ENCODE measurements at regions not wholly inside any gene's neighbourhood (a gene's known extent, or its start where the extent isn't known, plus 50 kb on each side); places are given as distances from the start of the nearest gene placed in this dataset.

- Histone ChIP-seq H3K27ac (ENCODE audit: low read length) (no peak overlapping the region), H3K9me3 (ENCODE audit: low read length) (no peaks in the 10 kb centered on the region), H3K4me2 (ENCODE audit: low read length) (no peak overlapping the region), H3F3A (ENCODE audit: low read length, unreplicated experiment) (no peaks in the 10 kb centered on the region), H3K9me2 (replicated peaks; ENCODE audit: low read length) (no peaks in the 10 kb centered on the region), H3K9ac (ENCODE audit: low read length) (no peak overlapping the region), H3K36me3 (ENCODE audit: low read depth, low read length) (no peaks in the 10 kb centered on the region), H3K4me3 (ENCODE audit: low read length) (no peak overlapping the region), H3K4me1 (ENCODE audit: insufficient read depth, low read length) (peaks cover 26% of the 10 kb centered on the region), H3K79me2 (ENCODE audit: low read length) (no peaks in the 10 kb centered on the region), H4K20me1 (ENCODE audit: low read length) (no peaks in the 10 kb centered on the region), H2AFZ (ENCODE audit: low read length) (no peak overlapping the region), H3K27me3 (ENCODE audit: low read length) (no peaks in the 10 kb centered on the region)
- TF ChIP-seq EZH2 (IDR thresholded peaks at IDR 0.05; ENCODE audit: low read length, unreplicated experiment): no peak
- TF ChIP-seq EZH2phosphoT487 (IDR thresholded peaks at IDR 0.05; ENCODE audit: borderline replicate concordance, low read length): no peak
- no peak for TF ChIP-seq CTCF (conservative IDR thresholded peaks at IDR 0.05; ENCODE audit: low read depth, low read length)
- intact Hi-C loops (cut with micrococcal nuclease): loop anchor here (5.0 kb wide), 1 partner anchor 43 kb away; no protein-coding TSS in a partner anchor
- no peak for DNase-seq
- no peak for ATAC-seq
- ChIA-PET CTCF (no interaction called here), POLR2A (ENCODE audit: unreplicated experiment) (no interaction called here)
- BruUV-seq (replicated peaks): no TSS peak
These were observed 70.1 kb upstream of the STAM2 start for GRCh38 chr2:152245653-152246052.

GRCh38 chr2:152246686-152247336, 71.2 kb upstream of the STAM2 start:
- H3K9me3 ChIP-seq (ENCODE audit: low read length): no peaks in the 10 kb centered on the region
- H4K20me1 ChIP-seq (ENCODE audit: low read length): no peaks in the 10 kb centered on the region
- POLR2A ChIA-PET (ENCODE audit: unreplicated experiment): no interaction called here
- no peaks in the 10 kb centered on the region for H3K36me3 ChIP-seq (ENCODE audit: low read depth, low read length)
- no TSS peak for BruUV-seq (replicated peaks)
- ATAC-seq: peak; percentile 31
- TF ChIP-seq EZH2 (IDR thresholded peaks at IDR 0.05; ENCODE audit: low read length, unreplicated experiment): no peak
- TF ChIP-seq CTCF (conservative IDR thresholded peaks at IDR 0.05; ENCODE audit: low read depth, low read length): no peak
- DNase-seq: peak; percentile 17
- no peaks in the 10 kb centered on the region for H3K79me2 ChIP-seq (ENCODE audit: low read length)
- no peaks in the 10 kb centered on the region for H3F3A ChIP-seq (ENCODE audit: low read length, unreplicated experiment)
- CTCF ChIA-PET: no interaction called here
- H3K4me2 ChIP-seq (ENCODE audit: low read length): peak overlapping the region; percentile 68
- no peaks in the 10 kb centered on the region for H3K9me2 ChIP-seq (replicated peaks; ENCODE audit: low read length)
- H3K27ac ChIP-seq (ENCODE audit: low read length): peak overlapping the region; percentile 76
- H2AFZ ChIP-seq (ENCODE audit: low read length): no peak overlapping the region
- peaks cover 15% of the 10 kb centered on the region for H3K4me1 ChIP-seq (ENCODE audit: insufficient read depth, low read length)
- no peak overlapping the region for H3K4me3 ChIP-seq (ENCODE audit: low read length)
- intact Hi-C loops (cut with micrococcal nuclease): loop anchor here (1.0 to 5.0 kb wide), 2 partner anchors 36 to 45 kb away; no protein-coding TSS in a partner anchor
- no peak overlapping the region for H3K9ac ChIP-seq (ENCODE audit: low read length)
- H3K27me3 ChIP-seq (ENCODE audit: low read length): no peaks in the 10 kb centered on the region

- intact Hi-C loops (cut with micrococcal nuclease): loop anchor here (1.0 to 5.0 kb wide), 2 partner anchors 36 to 45 kb away; no protein-coding TSS in a partner anchor
- Histone ChIP-seq H3K27me3 (ENCODE audit: low read length) (no peaks in the 10 kb centered on the region), H3K4me3 (ENCODE audit: low read length) (no peak overlapping the region), H3K4me2 (ENCODE audit: low read length) (peak overlapping the region; percentile 68), H3K27ac (ENCODE audit: low read length) (peak overlapping the region; percentile 76), H3K4me1 (ENCODE audit: insufficient read depth, low read length) (peaks cover 10% of the 10 kb centered on the region), H3K36me3 (ENCODE audit: low read depth, low read length) (no peaks in the 10 kb centered on the region), H2AFZ (ENCODE audit: low read length) (no peak overlapping the region), H3K9me3 (ENCODE audit: low read length) (no peaks in the 10 kb centered on the region), H4K20me1 (ENCODE audit: low read length) (no peaks in the 10 kb centered on the region), H3K9ac (ENCODE audit: low read length) (no peak overlapping the region), H3F3A (ENCODE audit: low read length, unreplicated experiment) (no peaks in the 10 kb centered on the region), H3K79me2 (ENCODE audit: low read length) (no peaks in the 10 kb centered on the region), H3K9me2 (replicated peaks; ENCODE audit: low read length) (no peaks in the 10 kb centered on the region)
- TF ChIP-seq CTCF (conservative IDR thresholded peaks at IDR 0.05; ENCODE audit: low read depth, low read length) (no peak), EZH2phosphoT487 (IDR thresholded peaks at IDR 0.05; ENCODE audit: borderline replicate concordance, low read length) (no peak), EZH2 (IDR thresholded peaks at IDR 0.05; ENCODE audit: low read length, unreplicated experiment) (no peak)
- ATAC-seq: peak; percentile 100
- ChIA-PET CTCF (no interaction called here), POLR2A (ENCODE audit: unreplicated experiment) (no interaction called here)
- peak; percentile 85 for DNase-seq
- BruUV-seq (replicated peaks): no TSS peak
These were observed 71.8 kb upstream of the STAM2 start for GRCh38 chr2:152247337-152247695.

Data from PC-3 (cell line).